ENCODE measurements at regions not wholly inside any gene's neighbourhood (a gene's known extent, or its start where the extent isn't known, plus 50 kb on each side); places are given as distances from the start of the nearest gene placed in this dataset.

GRCh38 chr2:19772981-19773380 is 128.8 kb downstream of the TTC32 start:
- no peak for TF ChIP-seq CTCF (conservative IDR thresholded peaks at IDR 0.05; ENCODE audit: low read depth, low read length)
- no peaks in the 10 kb centered on the region for H3K36me3 ChIP-seq (ENCODE audit: insufficient read depth)
- no peak overlapping the region for H3K9ac ChIP-seq
- no peak overlapping the region for H3K4me3 ChIP-seq (IDR thresholded peaks at IDR 0.05; ENCODE audit: insufficient read depth, low read depth, low read length)
- no peak overlapping the region for H3K4me2 ChIP-seq
- no peak overlapping the region for H2AFZ ChIP-seq (ENCODE audit: low read depth)
- H3K79me2 ChIP-seq (ENCODE audit: insufficient read depth, low read depth) = no peaks in the 10 kb centered on the region
- no peaks in the 10 kb centered on the region for H4K20me1 ChIP-seq (ENCODE audit: insufficient read depth)
- no peak overlapping the region for H3K27ac ChIP-seq
- H3K27me3 ChIP-seq (ENCODE audit: insufficient read depth, low read depth) = no peaks in the 10 kb centered on the region
- H3K4me1 ChIP-seq (ENCODE audit: low read depth, poor library complexity, severe bottlenecking) = no peaks in the 10 kb centered on the region

DNA sequence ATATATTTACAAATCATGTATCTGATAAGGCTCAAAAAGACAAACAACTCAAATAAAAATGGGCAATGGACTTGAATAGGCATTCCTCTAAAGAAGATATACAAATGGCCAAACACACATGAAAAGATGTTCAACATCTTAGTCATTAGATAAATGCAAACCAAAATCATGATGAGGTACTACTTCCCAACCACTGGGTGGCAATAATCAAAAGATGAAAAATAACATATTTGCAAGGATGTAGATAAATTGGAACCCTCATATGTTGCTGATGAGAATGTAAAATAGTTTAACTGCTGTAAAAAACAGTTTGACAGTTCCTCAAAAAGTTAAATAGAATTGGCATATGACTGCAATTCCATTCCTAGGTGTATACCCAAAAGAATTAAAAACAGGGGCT is 132.3 kb downstream of the TTC32 start:
- Histone ChIP-seq H3K4me1 (ENCODE audit: low read depth, poor library complexity, severe bottlenecking) (no peaks in the 10 kb centered on the region), H3K4me3 (IDR thresholded peaks at IDR 0.05; ENCODE audit: insufficient read depth, low read depth, low read length) (no peak overlapping the region), H3K79me2 (ENCODE audit: insufficient read depth, low read depth) (no peaks in the 10 kb centered on the region), H3K36me3 (ENCODE audit: insufficient read depth) (no peaks in the 10 kb centered on the region), H3K27ac (no peak overlapping the region), H2AFZ (ENCODE audit: low read depth) (no peak overlapping the region), H3K4me2 (no peak overlapping the region), H4K20me1 (ENCODE audit: insufficient read depth) (no peaks in the 10 kb centered on the region), H3K27me3 (ENCODE audit: insufficient read depth, low read depth) (no peaks in the 10 kb centered on the region), H3K9ac (no peak overlapping the region)
- TF ChIP-seq CTCF (conservative IDR thresholded peaks at IDR 0.05; ENCODE audit: low read depth, low read length) = no peak; the same call in 1 of the 2 replicates

- Histone ChIP-seq H3K36me3 (ENCODE audit: insufficient read depth) (no peaks in the 10 kb centered on the region), H3K27ac (no peak overlapping the region), H4K20me1 (ENCODE audit: insufficient read depth) (no peaks in the 10 kb centered on the region), H3K4me3 (IDR thresholded peaks at IDR 0.05; ENCODE audit: insufficient read depth, low read depth, low read length) (no peak overlapping the region), H3K4me2 (no peak overlapping the region), H3K9ac (no peak overlapping the region), H2AFZ (ENCODE audit: low read depth) (no peak overlapping the region), H3K4me1 (ENCODE audit: low read depth, poor library complexity, severe bottlenecking) (no peaks in the 10 kb centered on the region), H3K79me2 (ENCODE audit: insufficient read depth, low read depth) (no peaks in the 10 kb centered on the region), H3K27me3 (ENCODE audit: insufficient read depth, low read depth) (no peaks in the 10 kb centered on the region)
- TF ChIP-seq CTCF (conservative IDR thresholded peaks at IDR 0.05; ENCODE audit: low read depth, low read length) = no peak
Observed at GRCh38 chr2:19767899-19768298, 133.9 kb downstream of the TTC32 start.

DNA sequence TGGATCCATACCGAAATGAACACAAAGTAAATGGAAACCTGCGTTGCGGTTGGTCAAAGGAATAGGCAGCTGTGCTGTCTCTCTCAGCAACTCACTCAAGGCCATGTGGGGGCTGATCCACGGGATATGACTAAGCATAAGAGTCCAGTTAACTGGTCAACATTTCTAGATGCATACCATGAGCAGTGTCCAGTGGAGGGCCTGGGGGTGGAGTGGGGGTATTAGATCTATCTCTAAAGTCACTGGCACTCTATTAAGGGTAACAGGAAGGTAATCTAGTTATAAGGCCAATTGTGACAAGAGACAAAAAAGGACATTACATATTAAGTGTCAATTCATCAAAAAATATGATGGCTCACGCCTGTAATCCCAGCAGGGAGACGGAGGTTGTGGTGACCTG is 136.8 kb downstream of the TTC32 start:
- Histone ChIP-seq H3K4me3 (IDR thresholded peaks at IDR 0.05; ENCODE audit: insufficient read depth, low read depth, low read length) (no peak overlapping the region), H2AFZ (ENCODE audit: low read depth) (no peak overlapping the region), H3K27me3 (ENCODE audit: insufficient read depth, low read depth) (no peaks in the 10 kb centered on the region), H3K9ac (no peak overlapping the region), H3K4me2 (no peak overlapping the region), H3K36me3 (ENCODE audit: insufficient read depth) (no peaks in the 10 kb centered on the region), H4K20me1 (ENCODE audit: insufficient read depth) (no peaks in the 10 kb centered on the region), H3K4me1 (ENCODE audit: low read depth, poor library complexity, severe bottlenecking) (no peaks in the 10 kb centered on the region), H3K27ac (no peak overlapping the region), H3K79me2 (ENCODE audit: insufficient read depth, low read depth) (no peaks in the 10 kb centered on the region)
- TF ChIP-seq CTCF (conservative IDR thresholded peaks at IDR 0.05; ENCODE audit: low read depth, low read length) = no peak

DNA sequence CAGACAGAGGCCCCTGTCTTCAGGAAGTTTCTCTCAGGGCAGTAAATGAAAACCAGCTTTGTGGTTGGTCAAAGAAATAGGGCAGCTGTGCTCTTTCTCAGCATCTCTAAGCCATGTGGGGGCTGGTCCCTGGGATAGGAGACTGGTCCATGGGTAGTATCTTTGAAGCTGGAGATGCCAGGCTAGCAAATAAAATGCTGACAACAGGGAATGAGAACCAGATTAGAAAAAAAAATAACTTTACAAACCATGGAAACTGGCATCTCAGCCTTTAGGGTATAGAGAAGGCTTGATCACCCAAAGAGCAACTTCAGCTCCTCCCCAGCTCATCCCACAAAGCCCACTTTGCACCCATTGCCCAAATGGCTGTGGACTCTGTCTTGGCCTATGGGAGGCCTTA is 138.1 kb downstream of the TTC32 start:
- Histone ChIP-seq H3K36me3 (ENCODE audit: insufficient read depth) (no peaks in the 10 kb centered on the region), H3K79me2 (ENCODE audit: insufficient read depth, low read depth) (no peaks in the 10 kb centered on the region), H3K27ac (no peak overlapping the region), H3K9ac (no peak overlapping the region), H3K4me2 (no peak overlapping the region), H4K20me1 (ENCODE audit: insufficient read depth) (no peaks in the 10 kb centered on the region), H3K4me1 (ENCODE audit: low read depth, poor library complexity, severe bottlenecking) (no peaks in the 10 kb centered on the region), H3K27me3 (ENCODE audit: insufficient read depth, low read depth) (no peaks in the 10 kb centered on the region), H3K4me3 (IDR thresholded peaks at IDR 0.05; ENCODE audit: insufficient read depth, low read depth, low read length) (no peak overlapping the region), H2AFZ (ENCODE audit: low read depth) (no peak overlapping the region)
- no peak for TF ChIP-seq CTCF (conservative IDR thresholded peaks at IDR 0.05; ENCODE audit: low read depth, low read length)

All from KMS-11 (cell line).